ENCODE measurements at regions not wholly inside any gene's neighbourhood (a gene's known extent, or its start where the extent isn't known, plus 50 kb on each side); places are given as distances from the start of the nearest gene placed in this dataset.

- in situ Hi-C loops (cut with MboI), result no loop called here
- WGBS, 2 experiments (ENCODE audit: low coverage in 1 of 2, low lambda C conversion rate in 2 of 2, missing lambda C conversion rate in 2 of 2), result 9 to 12% methylated on average over 1 of the region's 1 CpG
- Histone ChIP-seq H3K9me3 (ENCODE audit: low read depth) (no peaks in the 10 kb centered on the region), H3K27me3 (replicated peaks; ENCODE audit: insufficient read depth) (no peaks in the 10 kb centered on the region), H3K9ac (no peak overlapping the region), H3K4me3 (no peak overlapping the region), H3K27ac (no peak overlapping the region), H3K36me3 (ENCODE audit: low read depth) (no peaks in the 10 kb centered on the region), H3F3A (ENCODE audit: insufficient read depth) (no peaks in the 10 kb centered on the region), H2AFZ (no peak overlapping the region), H3K4me1 (ENCODE audit: insufficient read depth) (no peaks in the 10 kb centered on the region), H3K4me2 (ENCODE audit: unreplicated experiment) (no peak overlapping the region), H3K79me2 (ENCODE audit: insufficient read depth) (no peaks in the 10 kb centered on the region), H3K9me2 (ENCODE audit: insufficient read depth) (peaks cover 3% of the 10 kb centered on the region; the same call in 1 of the 2 replicates), H4K20me1 (ENCODE audit: insufficient read depth) (no peaks in the 10 kb centered on the region)
- DNase-seq, result no peak
- TF ChIP-seq EZH2 (IDR thresholded peaks at IDR 0.05; ENCODE audit: insufficient read depth, poor library complexity, severe bottlenecking), result no peak
- no peak for TF ChIP-seq EZH2phosphoT487 (IDR thresholded peaks at IDR 0.05; ENCODE audit: insufficient read depth, low read depth)
Measured at GRCh38 chr15:95431518-95431917, 899.0 kb upstream of the NR2F2 start.

DNA sequence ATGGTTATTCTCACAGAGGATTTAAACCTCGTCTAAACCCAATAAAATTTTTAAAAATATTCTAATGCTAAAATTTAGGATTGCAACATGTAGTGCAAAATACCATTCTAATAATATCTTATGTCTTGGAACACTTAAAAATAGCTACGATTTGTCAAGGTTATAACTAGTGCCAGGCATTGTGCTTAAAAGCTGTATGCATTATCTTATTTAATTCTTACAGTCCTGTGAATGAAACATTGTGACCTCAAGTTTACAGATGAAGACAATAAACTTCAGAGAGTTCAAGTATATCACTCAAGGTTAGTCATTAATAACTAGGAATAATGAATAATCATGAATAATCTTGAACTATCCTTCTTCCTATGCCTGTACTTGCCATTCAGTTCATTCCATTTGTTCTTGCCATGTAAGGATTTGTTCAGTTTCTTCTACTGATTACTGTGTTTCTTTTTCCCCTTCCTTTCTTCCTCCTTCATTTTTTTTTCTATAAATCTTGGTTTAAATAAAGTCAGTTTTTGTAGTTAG, 897.6 kb upstream of the NR2F2 start:
- H4K20me1 ChIP-seq (ENCODE audit: insufficient read depth), result no peaks in the 10 kb centered on the region
- no peak overlapping the region for H3K4me2 ChIP-seq (ENCODE audit: unreplicated experiment)
- no peaks in the 10 kb centered on the region for H3F3A ChIP-seq (ENCODE audit: insufficient read depth)
- no peaks in the 10 kb centered on the region for H3K4me1 ChIP-seq (ENCODE audit: insufficient read depth)
- H3K27ac ChIP-seq, result no peak overlapping the region
- H3K4me3 ChIP-seq, result no peak overlapping the region
- in situ Hi-C loops (cut with MboI), result no loop called here
- H3K79me2 ChIP-seq (ENCODE audit: insufficient read depth), result no peaks in the 10 kb centered on the region
- WGBS, 2 experiments (ENCODE audit: low coverage in 1 of 2, low lambda C conversion rate in 2 of 2, missing lambda C conversion rate in 2 of 2), result 4 to 7% methylated on average over 2 of the region's 2 CpGs
- H2AFZ ChIP-seq, result no peak overlapping the region
- H3K9me3 ChIP-seq (ENCODE audit: low read depth), result no peaks in the 10 kb centered on the region
- peaks cover 3% of the 10 kb centered on the region; the same call in 1 of the 2 replicates for H3K9me2 ChIP-seq (ENCODE audit: insufficient read depth)
- no peak for TF ChIP-seq EZH2phosphoT487 (IDR thresholded peaks at IDR 0.05; ENCODE audit: insufficient read depth, low read depth)
- TF ChIP-seq EZH2 (IDR thresholded peaks at IDR 0.05; ENCODE audit: insufficient read depth, poor library complexity, severe bottlenecking), result no peak
- no peak for DNase-seq
- no peak overlapping the region for H3K9ac ChIP-seq
- no peaks in the 10 kb centered on the region for H3K27me3 ChIP-seq (replicated peaks; ENCODE audit: insufficient read depth)
- H3K36me3 ChIP-seq (ENCODE audit: low read depth), result no peaks in the 10 kb centered on the region

DNA sequence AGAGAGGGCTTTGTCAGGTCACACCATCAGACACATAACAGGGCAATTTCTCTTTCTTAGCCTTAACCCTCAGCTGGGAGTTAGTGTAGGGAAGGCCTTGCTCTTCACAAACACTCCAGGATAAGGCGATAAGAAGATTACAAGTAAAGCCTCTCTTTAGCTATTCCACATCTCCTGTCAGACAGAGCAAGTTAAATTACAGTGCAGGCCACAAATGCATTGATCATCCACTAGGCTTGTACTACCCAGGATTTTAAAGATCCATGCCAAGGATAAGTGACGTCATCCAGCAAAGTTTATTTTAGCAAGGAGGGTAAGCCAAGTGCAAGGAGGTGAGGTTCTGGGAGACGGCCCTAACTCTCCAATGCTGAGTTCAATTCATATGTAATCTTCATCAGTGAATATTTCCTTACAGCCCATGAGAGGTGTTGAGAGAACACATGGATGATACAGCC, 890.6 kb upstream of the NR2F2 start:
- no peak for DNase-seq
- no peaks in the 10 kb centered on the region for H3K79me2 ChIP-seq (ENCODE audit: insufficient read depth)
- WGBS, 2 experiments (ENCODE audit: low coverage in 1 of 2, low lambda C conversion rate in 2 of 2, missing lambda C conversion rate in 2 of 2), result 39 to 54% methylated on average over 3 of the region's 3 CpGs
- in situ Hi-C loops (cut with MboI), result no loop called here
- H2AFZ ChIP-seq, result no peak overlapping the region
- no peak overlapping the region for H3K4me2 ChIP-seq (ENCODE audit: unreplicated experiment)
- H3K9me3 ChIP-seq (ENCODE audit: low read depth), result no peaks in the 10 kb centered on the region
- H4K20me1 ChIP-seq (ENCODE audit: insufficient read depth), result no peaks in the 10 kb centered on the region
- no peaks in the 10 kb centered on the region for H3F3A ChIP-seq (ENCODE audit: insufficient read depth)
- no peaks in the 10 kb centered on the region for H3K4me1 ChIP-seq (ENCODE audit: insufficient read depth)
- no peak for TF ChIP-seq EZH2 (IDR thresholded peaks at IDR 0.05; ENCODE audit: insufficient read depth, poor library complexity, severe bottlenecking)
- no peak for TF ChIP-seq EZH2phosphoT487 (IDR thresholded peaks at IDR 0.05; ENCODE audit: insufficient read depth, low read depth)
- H3K4me3 ChIP-seq, result no peak overlapping the region
- no peaks in the 10 kb centered on the region for H3K36me3 ChIP-seq (ENCODE audit: low read depth)
- no peaks in the 10 kb centered on the region for H3K9me2 ChIP-seq (ENCODE audit: insufficient read depth)
- H3K9ac ChIP-seq, result no peak overlapping the region
- no peak overlapping the region for H3K27ac ChIP-seq
- H3K27me3 ChIP-seq (replicated peaks; ENCODE audit: insufficient read depth), result no peaks in the 10 kb centered on the region

- no peaks in the 10 kb centered on the region for H3K36me3 ChIP-seq (ENCODE audit: low read depth)
- no peaks in the 10 kb centered on the region for H3K4me1 ChIP-seq (ENCODE audit: insufficient read depth)
- H3K9me3 ChIP-seq (ENCODE audit: low read depth), result no peaks in the 10 kb centered on the region
- no peak overlapping the region for H3K4me3 ChIP-seq
- H3F3A ChIP-seq (ENCODE audit: insufficient read depth), result no peaks in the 10 kb centered on the region
- H4K20me1 ChIP-seq (ENCODE audit: insufficient read depth), result no peaks in the 10 kb centered on the region
- H2AFZ ChIP-seq, result no peak overlapping the region
- in situ Hi-C loops (cut with MboI), result no loop called here
- no peak overlapping the region for H3K9ac ChIP-seq
- no peak for DNase-seq
- H3K79me2 ChIP-seq (ENCODE audit: insufficient read depth), result no peaks in the 10 kb centered on the region
- WGBS, 2 experiments (ENCODE audit: low coverage in 1 of 2, low lambda C conversion rate in 2 of 2, missing lambda C conversion rate in 2 of 2), result 39 to 43% methylated on average over 6 of the region's 6 CpGs
- H3K4me2 ChIP-seq (ENCODE audit: unreplicated experiment), result no peak overlapping the region
- no peak for TF ChIP-seq EZH2 (IDR thresholded peaks at IDR 0.05; ENCODE audit: insufficient read depth, poor library complexity, severe bottlenecking)
- H3K27ac ChIP-seq, result no peak overlapping the region
- no peaks in the 10 kb centered on the region for H3K9me2 ChIP-seq (ENCODE audit: insufficient read depth)
- no peaks in the 10 kb centered on the region for H3K27me3 ChIP-seq (replicated peaks; ENCODE audit: insufficient read depth)
Measured at GRCh38 chr15:95440712-95441111, 889.8 kb upstream of the NR2F2 start.

All from GM23248 (cell line).